ENCODE measurements at regions not wholly inside any gene's neighbourhood (a gene's known extent, or its start where the extent isn't known, plus 50 kb on each side); places are given as distances from the start of the nearest gene placed in this dataset.

GRCh38 chr11:98143661-98144060, 877.1 kb upstream of the CNTN5 start:
- intact Hi-C loops (cut with DNase I; ENCODE audit: low total_unique reads) = no loop called here
- no peak overlapping the region for H3K27ac ChIP-seq
- TF ChIP-seq CTCF (IDR thresholded peaks at IDR 0.05 in 8 of 11, conservative IDR thresholded peaks at IDR 0.05 in 3 of 11) (no peak), POLR2A (IDR thresholded peaks at IDR 0.05) (no peak), POLR2AphosphoS5 (IDR thresholded peaks at IDR 0.05) (no peak)
- H3K36me3 ChIP-seq = no peaks in the 10 kb centered on the region
- no peak for DNase-seq
- H3K27me3 ChIP-seq (replicated peaks in 1 of 7) = no peaks in the 10 kb centered on the region
- peaks cover 0 to 45% (median 30%) of the 10 kb centered on the region in 8 donors for H3K9me3 ChIP-seq
- no peak overlapping the region for H3K4me3 ChIP-seq
- no peaks in the 10 kb centered on the region for H3K4me1 ChIP-seq

DNA sequence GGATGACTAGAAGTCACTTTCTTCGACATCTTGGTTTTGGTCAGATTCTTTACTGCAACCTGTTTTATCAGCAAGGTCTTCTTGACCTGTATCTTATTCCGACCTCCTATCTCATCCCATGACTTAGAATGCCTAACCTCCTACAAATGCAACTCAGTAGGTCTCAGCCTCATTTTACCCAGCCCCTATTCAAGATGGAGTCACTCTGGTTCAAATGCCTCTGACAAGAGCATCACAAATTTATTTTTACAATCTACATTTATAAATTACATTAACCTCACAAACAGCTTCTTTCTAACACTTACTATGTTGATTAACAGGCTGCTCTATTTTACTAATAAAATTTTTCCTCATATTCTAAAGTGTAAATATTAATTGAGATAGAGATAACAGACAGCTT, 867.0 kb upstream of the CNTN5 start:
- whole genome bisulfite sequencing, 5 donors = 66 to 86% (median 72%) methylated on average over 2 of the region's 2 CpGs
- no peak for DNase-seq
- TF ChIP-seq CTCF (IDR thresholded peaks at IDR 0.05 in 8 of 11, conservative IDR thresholded peaks at IDR 0.05 in 3 of 11) (no peak), POLR2A (IDR thresholded peaks at IDR 0.05) (no peak), POLR2AphosphoS5 (IDR thresholded peaks at IDR 0.05) (no peak)
- peaks cover 0 to 51% (median 23%) of the 10 kb centered on the region in 8 donors for H3K9me3 ChIP-seq
- H3K4me1 ChIP-seq = no peaks in the 10 kb centered on the region
- no peak overlapping the region for H3K4me3 ChIP-seq
- intact Hi-C loops (cut with DNase I; ENCODE audit: low total_unique reads) = no loop called here
- H3K36me3 ChIP-seq = no peaks in the 10 kb centered on the region
- no peaks in the 10 kb centered on the region for H3K27me3 ChIP-seq (replicated peaks in 1 of 7)
- H3K27ac ChIP-seq = no peak overlapping the region

GRCh38 chr11:98155696-98156095, 865.1 kb upstream of the CNTN5 start:
- WGBS, 5 donors = 78 to 90% (median 81%) methylated on average over 3 of the region's 3 CpGs
- Histone ChIP-seq H3K4me3 (no peak overlapping the region), H3K36me3 (no peaks in the 10 kb centered on the region), H3K27ac (no peak overlapping the region), H3K27me3 (replicated peaks in 1 of 7) (no peaks in the 10 kb centered on the region), H3K9me3 (peaks cover 0 to 52% (median 22%) of the 10 kb centered on the region in 8 donors), H3K4me1 (no peaks in the 10 kb centered on the region)
- DNase-seq = no peak
- TF ChIP-seq POLR2A (IDR thresholded peaks at IDR 0.05) (no peak), POLR2AphosphoS5 (IDR thresholded peaks at IDR 0.05) (no peak), CTCF (IDR thresholded peaks at IDR 0.05 in 8 of 11, conservative IDR thresholded peaks at IDR 0.05 in 3 of 11) (no peak)
- intact Hi-C loops (cut with DNase I; ENCODE audit: low total_unique reads) = no loop called here

GRCh38 chr11:98177925-98178324, 842.8 kb upstream of the CNTN5 start:
- Histone ChIP-seq H3K9me3 (peaks cover 0 to 25% (median 8%) of the 10 kb centered on the region in 8 donors), H3K36me3 (no peaks in the 10 kb centered on the region), H3K27me3 (replicated peaks in 1 of 7) (no peaks in the 10 kb centered on the region), H3K4me1 (no peaks in the 10 kb centered on the region), H3K27ac (no peak overlapping the region), H3K4me3 (no peak overlapping the region)
- no peak for DNase-seq
- intact Hi-C loops (cut with DNase I; ENCODE audit: low total_unique reads) = no loop called here
- whole genome bisulfite sequencing, 5 donors = 57 to 72% (median 64%) methylated on average over 5 of the region's 5 CpGs
- TF ChIP-seq POLR2AphosphoS5 (IDR thresholded peaks at IDR 0.05) (no peak), POLR2A (IDR thresholded peaks at IDR 0.05) (no peak), CTCF (IDR thresholded peaks at IDR 0.05 in 8 of 11, conservative IDR thresholded peaks at IDR 0.05 in 3 of 11) (no peak)
